Uterus (tissue), 3 donors: ENCODE measurements at regions not wholly inside any gene's neighbourhood (a gene's known extent, or its start where the extent isn't known, plus 50 kb on each side); places are given as distances from the start of the nearest gene placed in this dataset.

Experiments
- DNase-seq, 2 donors: peaks; one replicate each; pipeline ENCODE4 v3.0.0-alpha.2; 2019 to 2020
- H3K27ac ChIP-seq, 2 donors: fragments of 200-600 bp; sonication (generic); 1 replicate in 1 of 2; 2 replicates in 1 of 2; pipeline ENCODE4 v1.5.1; 2016 to 2018
- H3K27me3 ChIP-seq, 2 donors: fragments of 200-600 bp; sonication (generic); one replicate each; pipeline ENCODE4 v1.5.1; 2018 to 2019; ENCODE audit warnings: control low read depth in 1 of 2
- H3K36me3 ChIP-seq, 2 donors: fragments of 200-600 bp; sonication (generic); one replicate each; pipeline ENCODE4 v1.5.1; 2019; ENCODE audit warnings: control low read depth in 1 of 2
- H3K4me1 ChIP-seq, 2 donors: fragments of 200-600 bp; sonication (generic); one replicate each; pipeline ENCODE4 v1.5.1; 2018 to 2019; ENCODE audit warnings: control low read depth in 1 of 2
- H3K4me3 ChIP-seq, 2 donors: fragments of 200-600 bp; sonication (generic); 1 replicate in 1 of 2; 2 replicates in 1 of 2; pipeline ENCODE4 v1.5.1; 2018 to 2019; ENCODE audit warnings: mild to moderate bottlenecking in 1 of 2
- H3K9me3 ChIP-seq, 2 donors: fragments of 200-600 bp; sonication (generic); one replicate each; pipeline ENCODE4 v1.5.1; 2019; ENCODE audit warnings: control low read depth in 1 of 2
- POLR2A ChIP-seq, 2 donors: fragments of 450-650 bp; IDR thresholded peaks; one replicate each; pipeline ENCODE4 v1.6.1; 2016; ENCODE audit warnings: antibody characterized with exemption in 2 of 2, mild to moderate bottlenecking in 1 of 2, moderate library complexity in 1 of 2
- intact Hi-C: fragments of 100-400 bp; cut with DNase I; formaldehyde crosslinking; loops from one replicate; pipeline ENCODE4 v1.15.1; 2023; ENCODE audit warnings: low total_unique reads
- TF ChIP-seq, protein P1 (sequence below), 4 experiments: fragments of 200-600 bp in 2 of 4; fragments of 450-650 bp in 2 of 4; sonication (generic) in 2 of 4; IDR thresholded peaks; one replicate each; pipeline ENCODE4 v1.5.1; 2016 to 2019; ENCODE audit warnings: antibody characterized with exemption in 4 of 4, mild to moderate bottlenecking in 2 of 4, moderate library complexity in 1 of 4
- donor health status: DM: yes; HTN: yes; CAD: no.

DNA sequence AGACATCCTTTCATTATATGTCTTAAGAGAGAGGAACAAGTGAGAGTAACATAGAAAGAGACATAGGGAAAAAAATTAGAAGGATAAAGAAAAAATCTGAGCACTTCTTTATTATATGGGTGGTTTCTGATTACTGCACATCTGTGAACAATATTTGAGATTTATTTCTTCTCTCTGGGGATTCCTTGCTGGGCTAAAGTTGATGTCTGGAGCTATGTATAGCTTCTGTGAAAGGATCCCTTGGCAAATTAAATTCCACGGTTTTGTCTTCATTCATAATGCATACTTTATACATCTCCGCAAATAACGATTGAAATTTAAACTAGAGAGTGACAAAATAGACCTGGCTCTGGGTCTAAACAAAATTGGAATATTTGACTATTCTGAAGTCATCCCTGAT lies 232.2 kb upstream of the CTBP2 start:
- no peaks in the 10 kb centered on the region for H3K4me1 ChIP-seq
- H3K4me3 ChIP-seq, result no peak overlapping the region
- no peaks in the 10 kb centered on the region for H3K27me3 ChIP-seq
- H3K27ac ChIP-seq, result no peak overlapping the region
- DNase-seq, result no peak
- peaks cover 0 to 7% of the 10 kb centered on the region in 2 donors for H3K9me3 ChIP-seq
- no peak for TF ChIP-seq POLR2A (IDR thresholded peaks at IDR 0.05)
- TF ChIP-seq, protein P1, sequence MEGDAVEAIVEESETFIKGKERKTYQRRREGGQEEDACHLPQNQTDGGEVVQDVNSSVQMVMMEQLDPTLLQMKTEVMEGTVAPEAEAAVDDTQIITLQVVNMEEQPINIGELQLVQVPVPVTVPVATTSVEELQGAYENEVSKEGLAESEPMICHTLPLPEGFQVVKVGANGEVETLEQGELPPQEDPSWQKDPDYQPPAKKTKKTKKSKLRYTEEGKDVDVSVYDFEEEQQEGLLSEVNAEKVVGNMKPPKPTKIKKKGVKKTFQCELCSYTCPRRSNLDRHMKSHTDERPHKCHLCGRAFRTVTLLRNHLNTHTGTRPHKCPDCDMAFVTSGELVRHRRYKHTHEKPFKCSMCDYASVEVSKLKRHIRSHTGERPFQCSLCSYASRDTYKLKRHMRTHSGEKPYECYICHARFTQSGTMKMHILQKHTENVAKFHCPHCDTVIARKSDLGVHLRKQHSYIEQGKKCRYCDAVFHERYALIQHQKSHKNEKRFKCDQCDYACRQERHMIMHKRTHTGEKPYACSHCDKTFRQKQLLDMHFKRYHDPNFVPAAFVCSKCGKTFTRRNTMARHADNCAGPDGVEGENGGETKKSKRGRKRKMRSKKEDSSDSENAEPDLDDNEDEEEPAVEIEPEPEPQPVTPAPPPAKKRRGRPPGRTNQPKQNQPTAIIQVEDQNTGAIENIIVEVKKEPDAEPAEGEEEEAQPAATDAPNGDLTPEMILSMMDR (IDR thresholded peaks at IDR 0.05), result no peak
- no peaks in the 10 kb centered on the region for H3K36me3 ChIP-seq
- intact Hi-C loops, result no loop called here

DNA sequence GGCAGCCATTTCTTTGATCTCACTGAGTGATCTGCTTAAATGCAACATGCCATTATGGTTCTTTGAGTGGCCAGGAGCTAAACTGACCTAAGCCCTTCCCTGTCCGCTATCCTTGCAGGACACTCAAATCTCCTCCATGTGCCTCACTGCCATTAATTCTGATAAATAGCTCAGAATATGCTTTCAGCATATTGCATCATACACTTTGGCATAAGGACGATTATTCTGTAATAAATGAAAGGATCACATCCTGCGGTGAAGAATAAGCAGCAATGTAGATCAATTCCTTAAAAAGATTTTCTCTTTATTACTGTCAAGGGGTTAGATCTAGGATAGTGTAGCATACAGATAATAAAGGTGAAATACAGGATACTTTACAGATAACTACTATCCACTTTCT lies 231.8 kb upstream of the CTBP2 start:
- H3K4me1 ChIP-seq, result no peaks in the 10 kb centered on the region
- TF ChIP-seq, protein P1 (IDR thresholded peaks at IDR 0.05), result no peak
- TF ChIP-seq POLR2A (IDR thresholded peaks at IDR 0.05), result no peak

DNA sequence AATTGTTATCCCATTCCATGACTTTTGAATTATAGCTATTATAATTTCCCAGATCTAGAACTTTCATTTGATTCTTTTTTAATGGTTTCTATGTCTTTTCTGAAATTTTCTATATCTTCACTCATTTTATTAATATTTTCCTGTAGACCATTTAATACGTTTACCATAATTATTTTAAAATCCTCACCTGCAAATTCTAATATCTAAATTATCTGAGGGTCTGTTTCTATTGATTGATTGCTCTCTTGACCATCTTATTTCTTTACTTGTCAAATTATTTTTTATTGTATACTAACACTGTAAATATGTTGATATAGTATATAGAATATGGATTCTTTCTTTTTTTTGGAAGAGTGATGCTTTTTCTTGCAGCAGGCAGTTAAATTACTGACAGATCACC lies 229.3 kb upstream of the CTBP2 start:
- Histone ChIP-seq H3K27me3 (no peaks in the 10 kb centered on the region), H3K36me3 (no peaks in the 10 kb centered on the region), H3K27ac (no peak overlapping the region), H3K4me1 (no peaks in the 10 kb centered on the region), H3K4me3 (no peak overlapping the region), H3K9me3 (peaks cover 0 to 7% of the 10 kb centered on the region in 2 donors)
- intact Hi-C loops, result no loop called here
- DNase-seq, result no peak
- no peak for TF ChIP-seq POLR2A (IDR thresholded peaks at IDR 0.05)
- TF ChIP-seq, protein P1 (IDR thresholded peaks at IDR 0.05), result no peak

More for the DNA sequence above, 231.8 kb upstream of the CTBP2 start:
- no peaks in the 10 kb centered on the region for H3K27me3 ChIP-seq
- peaks cover 0 to 7% of the 10 kb centered on the region in 2 donors for H3K9me3 ChIP-seq
- no peak for DNase-seq
- H3K4me3 ChIP-seq, result no peak overlapping the region
- intact Hi-C loops, result no loop called here
- no peaks in the 10 kb centered on the region for H3K36me3 ChIP-seq
- H3K27ac ChIP-seq, result no peak overlapping the region

DNA sequence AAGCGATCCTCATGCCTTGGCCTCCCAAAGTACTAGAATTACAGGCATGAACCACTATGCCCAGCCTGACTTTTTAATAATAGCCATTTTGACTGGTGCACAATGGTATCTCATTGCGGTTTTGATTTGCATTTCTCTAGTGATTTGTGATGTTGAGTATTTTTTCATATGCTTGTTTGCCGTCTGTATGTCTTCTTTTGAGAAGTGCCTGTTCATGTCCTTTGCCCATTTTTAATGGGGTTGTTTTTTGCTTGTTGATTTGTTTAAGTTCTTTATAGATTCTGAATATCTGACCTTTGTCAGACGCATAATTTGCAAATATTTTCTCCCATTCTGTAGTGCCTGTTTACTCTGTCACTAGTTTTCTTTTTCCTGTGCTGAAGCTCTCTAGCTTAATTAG lies 219.2 kb upstream of the CTBP2 start:
- TF ChIP-seq POLR2A (IDR thresholded peaks at IDR 0.05), result no peak
- TF ChIP-seq, protein P1 (IDR thresholded peaks at IDR 0.05), result no peak
- Histone ChIP-seq H3K27me3 (no peaks in the 10 kb centered on the region), H3K4me1 (no peaks in the 10 kb centered on the region), H3K4me3 (no peak overlapping the region), H3K9me3 (no peaks in the 10 kb centered on the region), H3K27ac (no peak overlapping the region), H3K36me3 (no peaks in the 10 kb centered on the region)
- DNase-seq, result no peak
- intact Hi-C loops, result no loop called here

DNA sequence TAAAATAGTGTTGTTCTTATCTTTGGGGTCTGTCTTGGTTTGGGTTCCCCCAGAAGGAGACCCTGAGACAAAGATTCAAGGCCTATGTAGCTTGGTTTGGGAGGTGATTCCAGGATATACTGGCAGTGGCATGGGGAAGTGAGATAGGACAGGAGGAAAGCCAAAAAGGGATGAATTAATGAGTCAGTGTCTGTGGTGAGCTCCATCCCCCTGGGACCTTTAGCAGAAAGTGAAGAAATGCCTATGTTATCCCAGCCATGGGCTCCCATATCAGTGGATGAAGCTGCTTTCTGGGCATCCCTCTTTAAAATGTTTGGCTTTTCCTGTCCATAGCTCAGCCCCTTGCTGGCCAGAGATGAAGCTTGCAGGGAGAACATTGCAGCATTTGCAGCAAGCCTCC lies 217.0 kb upstream of the CTBP2 start:
- no peak overlapping the region for H3K4me3 ChIP-seq
- no peaks in the 10 kb centered on the region for H3K36me3 ChIP-seq
- TF ChIP-seq POLR2A (IDR thresholded peaks at IDR 0.05), result no peak
- TF ChIP-seq, protein P1 (IDR thresholded peaks at IDR 0.05), result no peak
- intact Hi-C loops, result no loop called here
- H3K4me1 ChIP-seq, result no peaks in the 10 kb centered on the region
- no peak overlapping the region for H3K27ac ChIP-seq
- no peaks in the 10 kb centered on the region for H3K9me3 ChIP-seq
- no peak for DNase-seq
- no peaks in the 10 kb centered on the region for H3K27me3 ChIP-seq
